ENCODE measurements at regions not wholly inside any gene's neighbourhood (a gene's known extent, or its start where the extent isn't known, plus 50 kb on each side); places are given as distances from the start of the nearest gene placed in this dataset.

- no peak overlapping the region for H3K4me3 ChIP-seq (ENCODE audit: low read length)
- H3K36me3 ChIP-seq (ENCODE audit: insufficient read depth, low read length): no peaks in the 10 kb centered on the region
- no peak for DNase-seq
- no peak overlapping the region for H2AFZ ChIP-seq (ENCODE audit: low read length)
- H3K9me3 ChIP-seq (ENCODE audit: low read length): no peaks in the 10 kb centered on the region
- no peaks in the 10 kb centered on the region for H3K27me3 ChIP-seq (ENCODE audit: low read length)
- no peaks in the 10 kb centered on the region for H3K9me2 ChIP-seq (replicated peaks; ENCODE audit: insufficient read depth, low read length)
- no peaks in the 10 kb centered on the region for H3K4me1 ChIP-seq (ENCODE audit: low read length)
- no peaks in the 10 kb centered on the region for H4K20me1 ChIP-seq (ENCODE audit: insufficient read depth, low read depth, low read length)
- no peak overlapping the region for H3K9ac ChIP-seq (ENCODE audit: low read length)
- no peaks in the 10 kb centered on the region for H3K79me2 ChIP-seq (ENCODE audit: low read length)
- H3K4me2 ChIP-seq (ENCODE audit: low read depth, low read length, poor library complexity, severe bottlenecking): no peak overlapping the region
- H3K27ac ChIP-seq (ENCODE audit: low read length): no peak overlapping the region
These were observed 150.3 kb upstream of the BCOR start for GRCh38 chrX:40247848-40248622.

- H3K4me1 ChIP-seq (ENCODE audit: low read length): no peaks in the 10 kb centered on the region
- H3K27ac ChIP-seq (ENCODE audit: low read length): no peak overlapping the region
- no peak overlapping the region for H2AFZ ChIP-seq (ENCODE audit: low read length)
- no peaks in the 10 kb centered on the region for H4K20me1 ChIP-seq (ENCODE audit: insufficient read depth, low read depth, low read length)
- no peaks in the 10 kb centered on the region for H3K79me2 ChIP-seq (ENCODE audit: low read length)
- no peaks in the 10 kb centered on the region for H3K9me2 ChIP-seq (replicated peaks; ENCODE audit: insufficient read depth, low read length)
- H3K36me3 ChIP-seq (ENCODE audit: insufficient read depth, low read length): no peaks in the 10 kb centered on the region
- H3K4me2 ChIP-seq (ENCODE audit: low read depth, low read length, poor library complexity, severe bottlenecking): no peak overlapping the region
- no peak for DNase-seq
- H3K9me3 ChIP-seq (ENCODE audit: low read length): no peaks in the 10 kb centered on the region
- no peaks in the 10 kb centered on the region for H3K27me3 ChIP-seq (ENCODE audit: low read length)
- H3K9ac ChIP-seq (ENCODE audit: low read length): no peak overlapping the region
- no peak overlapping the region for H3K4me3 ChIP-seq (ENCODE audit: low read length)
These were observed 149.6 kb upstream of the BCOR start for GRCh38 chrX:40247382-40247781.

- Histone ChIP-seq H3K9me3 (ENCODE audit: low read length) (no peaks in the 10 kb centered on the region), H3K36me3 (ENCODE audit: insufficient read depth, low read length) (no peaks in the 10 kb centered on the region), H2AFZ (ENCODE audit: low read length) (no peak overlapping the region), H3K9ac (ENCODE audit: low read length) (no peak overlapping the region), H3K4me2 (ENCODE audit: low read depth, low read length, poor library complexity, severe bottlenecking) (no peak overlapping the region), H4K20me1 (ENCODE audit: insufficient read depth, low read depth, low read length) (no peaks in the 10 kb centered on the region), H3K4me3 (ENCODE audit: low read length) (no peak overlapping the region), H3K27me3 (ENCODE audit: low read length) (no peaks in the 10 kb centered on the region), H3K79me2 (ENCODE audit: low read length) (no peaks in the 10 kb centered on the region), H3K4me1 (ENCODE audit: low read length) (no peaks in the 10 kb centered on the region), H3K9me2 (replicated peaks; ENCODE audit: insufficient read depth, low read length) (no peaks in the 10 kb centered on the region), H3K27ac (ENCODE audit: low read length) (no peak overlapping the region)
- no peak for DNase-seq
These were observed 147.8 kb upstream of the BCOR start for GRCh38 chrX:40245488-40246071.

DNA sequence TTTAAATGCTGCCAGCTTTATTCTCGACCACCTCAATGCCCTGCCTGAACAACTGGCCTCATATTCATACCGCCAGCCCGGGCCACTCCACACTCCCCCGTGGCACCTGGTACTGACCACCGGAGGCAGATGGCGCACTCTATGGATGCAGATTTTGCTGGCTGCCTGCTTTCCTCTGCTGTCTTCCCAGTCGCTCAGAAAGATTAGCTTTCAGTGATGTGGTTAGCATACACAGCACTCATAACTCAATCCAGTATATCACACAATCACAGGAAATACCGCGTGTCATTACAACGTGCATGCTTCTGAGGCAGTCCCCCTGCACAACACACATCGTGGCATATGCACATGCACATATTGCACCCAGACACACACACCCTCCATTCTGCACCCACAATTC lies 147.2 kb upstream of the BCOR start:
- H3K27ac ChIP-seq (ENCODE audit: low read length): no peak overlapping the region
- H3K9ac ChIP-seq (ENCODE audit: low read length): no peak overlapping the region
- H3K9me2 ChIP-seq (replicated peaks; ENCODE audit: insufficient read depth, low read length): no peaks in the 10 kb centered on the region

DNA sequence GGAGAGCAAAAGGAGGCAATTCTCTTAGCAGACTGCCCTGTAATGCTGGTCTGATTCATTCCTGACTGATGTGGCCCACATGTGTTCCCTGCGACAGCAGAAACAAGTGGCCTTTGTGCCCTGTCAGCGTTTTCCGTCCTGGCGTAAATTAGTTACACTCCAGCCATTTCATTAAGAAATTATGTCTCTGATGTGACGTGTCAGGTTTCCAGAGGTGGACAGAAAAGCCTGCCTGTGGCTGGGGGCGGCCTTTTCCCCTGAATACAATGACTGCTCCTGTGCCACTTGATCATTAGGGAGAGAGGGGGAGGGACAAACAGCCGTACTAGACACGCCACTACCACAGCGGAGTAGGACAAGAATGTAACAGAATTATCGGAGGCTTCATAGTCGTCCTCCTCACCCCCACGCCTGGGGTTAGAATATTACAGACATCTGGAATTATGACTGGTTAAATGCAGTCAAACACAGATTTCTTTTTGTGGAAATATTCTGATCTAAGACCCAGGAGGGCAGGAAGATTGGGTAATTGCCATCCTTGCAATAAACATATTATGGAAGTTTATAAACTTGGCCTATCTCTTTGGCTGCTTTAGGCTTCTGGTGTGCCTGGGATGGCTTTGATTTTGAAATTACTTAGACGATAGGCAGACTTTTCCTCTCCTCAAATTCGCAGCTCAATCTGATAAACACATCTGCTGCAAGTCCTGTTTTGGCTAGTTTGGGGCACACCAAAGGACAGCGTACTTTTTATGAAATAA lies 146.2 kb upstream of the BCOR start:
- no peaks in the 10 kb centered on the region for H4K20me1 ChIP-seq (ENCODE audit: insufficient read depth, low read depth, low read length)
- H3K27me3 ChIP-seq (ENCODE audit: low read length): no peaks in the 10 kb centered on the region
- no peak overlapping the region for H3K9ac ChIP-seq (ENCODE audit: low read length)
- H3K4me2 ChIP-seq (ENCODE audit: low read depth, low read length, poor library complexity, severe bottlenecking): no peak overlapping the region
- no peaks in the 10 kb centered on the region for H3K36me3 ChIP-seq (ENCODE audit: insufficient read depth, low read length)
- H3K27ac ChIP-seq (ENCODE audit: low read length): no peak overlapping the region
- DNase-seq: no peak
- no peaks in the 10 kb centered on the region for H3K9me2 ChIP-seq (replicated peaks; ENCODE audit: insufficient read depth, low read length)
- H3K4me1 ChIP-seq (ENCODE audit: low read length): no peaks in the 10 kb centered on the region
- H2AFZ ChIP-seq (ENCODE audit: low read length): no peak overlapping the region
- no peak overlapping the region for H3K4me3 ChIP-seq (ENCODE audit: low read length)
- H3K9me3 ChIP-seq (ENCODE audit: low read length): no peaks in the 10 kb centered on the region
- no peaks in the 10 kb centered on the region for H3K79me2 ChIP-seq (ENCODE audit: low read length)

More for the DNA sequence above, 147.2 kb upstream of the BCOR start:
- Histone ChIP-seq H3K36me3 (ENCODE audit: insufficient read depth, low read length) (no peaks in the 10 kb centered on the region), H4K20me1 (ENCODE audit: insufficient read depth, low read depth, low read length) (no peaks in the 10 kb centered on the region), H3K4me3 (ENCODE audit: low read length) (no peak overlapping the region), H3K27me3 (ENCODE audit: low read length) (no peaks in the 10 kb centered on the region), H3K4me2 (ENCODE audit: low read depth, low read length, poor library complexity, severe bottlenecking) (no peak overlapping the region), H3K79me2 (ENCODE audit: low read length) (no peaks in the 10 kb centered on the region), H3K4me1 (ENCODE audit: low read length) (no peaks in the 10 kb centered on the region), H2AFZ (ENCODE audit: low read length) (no peak overlapping the region), H3K9me3 (ENCODE audit: low read length) (no peaks in the 10 kb centered on the region)
- DNase-seq: no peak

- no peaks in the 10 kb centered on the region for H3K79me2 ChIP-seq (ENCODE audit: low read length)
- no peak overlapping the region for H3K4me3 ChIP-seq (ENCODE audit: low read length)
- H3K9me2 ChIP-seq (replicated peaks; ENCODE audit: insufficient read depth, low read length): no peaks in the 10 kb centered on the region
- H3K36me3 ChIP-seq (ENCODE audit: insufficient read depth, low read length): no peaks in the 10 kb centered on the region
- no peak overlapping the region for H3K9ac ChIP-seq (ENCODE audit: low read length)
- H3K27me3 ChIP-seq (ENCODE audit: low read length): no peaks in the 10 kb centered on the region
- no peak overlapping the region for H3K27ac ChIP-seq (ENCODE audit: low read length)
- DNase-seq: no peak
- no peaks in the 10 kb centered on the region; the same call in 1 of the 2 replicates for H3K4me1 ChIP-seq (ENCODE audit: low read length)
- H4K20me1 ChIP-seq (ENCODE audit: insufficient read depth, low read depth, low read length): no peaks in the 10 kb centered on the region
- no peak overlapping the region for H3K4me2 ChIP-seq (ENCODE audit: low read depth, low read length, poor library complexity, severe bottlenecking)
- no peaks in the 10 kb centered on the region for H3K9me3 ChIP-seq (ENCODE audit: low read length)
- no peak overlapping the region for H2AFZ ChIP-seq (ENCODE audit: low read length)
These were observed 143.1 kb upstream of the BCOR start for GRCh38 chrX:40240844-40241243.

DNA sequence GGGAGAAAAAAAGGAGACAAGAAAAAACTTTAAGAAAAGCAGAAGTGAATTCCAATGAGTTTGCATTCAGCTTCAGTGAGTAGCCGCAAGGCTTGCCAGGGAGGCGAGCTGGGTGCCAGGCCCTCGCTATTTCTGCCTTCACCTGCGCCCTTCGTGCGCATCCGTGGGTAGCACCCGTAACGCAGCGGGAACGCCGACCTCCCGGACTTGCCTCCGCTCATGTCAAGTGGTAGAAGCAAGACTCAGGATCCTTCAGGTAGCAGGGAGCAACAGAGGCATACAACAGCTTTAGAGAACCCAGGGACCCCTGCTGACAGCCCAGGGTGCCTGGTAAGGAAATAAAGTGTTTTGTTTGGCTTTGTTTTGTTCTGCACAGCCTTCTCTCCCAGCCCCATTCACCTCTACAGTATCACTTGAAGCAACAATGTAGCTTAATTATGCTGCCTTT lies 140.0 kb upstream of the BCOR start:
- no peaks in the 10 kb centered on the region for H4K20me1 ChIP-seq (ENCODE audit: insufficient read depth, low read depth, low read length)
- H3K4me2 ChIP-seq (ENCODE audit: low read depth, low read length, poor library complexity, severe bottlenecking): no peak overlapping the region
- H3K79me2 ChIP-seq (ENCODE audit: low read length): no peaks in the 10 kb centered on the region
- no peak for DNase-seq
- no peak overlapping the region for H3K27ac ChIP-seq (ENCODE audit: low read length)
- H3K9me3 ChIP-seq (ENCODE audit: low read length): no peaks in the 10 kb centered on the region
- no peak overlapping the region for H2AFZ ChIP-seq (ENCODE audit: low read length)
- H3K4me1 ChIP-seq (ENCODE audit: low read length): no peaks in the 10 kb centered on the region; the same call in 1 of the 2 replicates
- no peaks in the 10 kb centered on the region for H3K36me3 ChIP-seq (ENCODE audit: insufficient read depth, low read length)
- H3K27me3 ChIP-seq (ENCODE audit: low read length): no peaks in the 10 kb centered on the region
- no peaks in the 10 kb centered on the region for H3K9me2 ChIP-seq (replicated peaks; ENCODE audit: insufficient read depth, low read length)
- no peak overlapping the region for H3K4me3 ChIP-seq (ENCODE audit: low read length)
- no peak overlapping the region for H3K9ac ChIP-seq (ENCODE audit: low read length)

DNA sequence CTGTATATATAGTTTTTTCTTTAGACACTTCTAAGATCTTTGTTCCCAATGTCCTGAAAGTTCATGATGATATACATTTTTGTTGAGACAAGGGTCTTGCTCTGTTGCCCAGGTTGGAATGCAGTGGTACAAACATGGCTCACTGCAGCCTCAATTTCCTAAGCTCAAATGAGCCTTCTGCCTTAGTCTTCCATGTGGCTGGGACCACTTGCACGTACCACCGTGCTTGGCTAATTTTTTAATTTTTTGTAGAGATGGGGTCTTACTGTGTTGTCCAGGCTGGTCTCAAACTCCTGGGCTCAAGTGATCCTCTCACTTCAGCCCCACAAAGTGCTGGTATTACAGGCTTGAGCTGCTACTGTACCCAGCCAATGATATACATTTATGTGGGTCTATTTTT lies 132.9 kb upstream of the BCOR start:
- Histone ChIP-seq H4K20me1 (ENCODE audit: insufficient read depth, low read depth, low read length) (no peaks in the 10 kb centered on the region), H3K4me3 (ENCODE audit: low read length) (no peak overlapping the region), H3K27ac (ENCODE audit: low read length) (no peak overlapping the region), H3K4me2 (ENCODE audit: low read depth, low read length, poor library complexity, severe bottlenecking) (no peak overlapping the region), H3K9me3 (ENCODE audit: low read length) (no peaks in the 10 kb centered on the region), H3K27me3 (ENCODE audit: low read length) (no peaks in the 10 kb centered on the region), H3K36me3 (ENCODE audit: insufficient read depth, low read length) (no peaks in the 10 kb centered on the region), H3K9me2 (replicated peaks; ENCODE audit: insufficient read depth, low read length) (no peaks in the 10 kb centered on the region), H2AFZ (ENCODE audit: low read length) (no peak overlapping the region), H3K9ac (ENCODE audit: low read length) (no peak overlapping the region), H3K79me2 (ENCODE audit: low read length) (no peaks in the 10 kb centered on the region), H3K4me1 (ENCODE audit: low read length) (no peaks in the 10 kb centered on the region)
- no peak for DNase-seq

Measured in Karpas-422 (cell line).